ENCODE measurements at regions not wholly inside any gene's neighbourhood (a gene's known extent, or its start where the extent isn't known, plus 50 kb on each side); places are given as distances from the start of the nearest gene placed in this dataset.
"Not testable (repeated sequence)": the region's sequence is repeated elsewhere in the genome, so short reads cannot be mapped to it uniquely, and the experiment has no call there.

- H4K20me1 ChIP-seq (ENCODE audit: insufficient read depth, low read length), result no peaks in the 10 kb centered on the region
- no peak overlapping the region for H3K4me2 ChIP-seq (ENCODE audit: low read depth, low read length)
- no peaks in the 10 kb centered on the region for H3K9me2 ChIP-seq (replicated peaks; ENCODE audit: insufficient read depth, low read length)
- no peaks in the 10 kb centered on the region for H3K27me3 ChIP-seq (replicated peaks; ENCODE audit: insufficient read depth, low read length)
- no peaks in the 10 kb centered on the region for H3K9me3 ChIP-seq (replicated peaks; ENCODE audit: insufficient read depth, low read length)
- no peak overlapping the region for H3K9ac ChIP-seq (ENCODE audit: low read length)
- H3K79me2 ChIP-seq (ENCODE audit: low read length), result no peaks in the 10 kb centered on the region
- H3K4me1 ChIP-seq (ENCODE audit: low read length), result no peaks in the 10 kb centered on the region
- no peak overlapping the region for H3K4me3 ChIP-seq (ENCODE audit: low read length)
- H3K36me3 ChIP-seq (replicated peaks; ENCODE audit: insufficient read depth, low read length), result no peaks in the 10 kb centered on the region
- no peaks in the 10 kb centered on the region for H3F3A ChIP-seq (ENCODE audit: insufficient read depth, low read length)
- TF ChIP-seq EZH2 (optimal IDR thresholded peaks at IDR 0.05; ENCODE audit: low read depth, low read length), result no peak
- TF ChIP-seq CTCF (IDR thresholded peaks at IDR 0.05; ENCODE audit: low read length), result no peak
- TF ChIP-seq EZH2phosphoT487 (IDR thresholded peaks at IDR 0.05; ENCODE audit: low read length), result no peak
- no peak overlapping the region for H2AFZ ChIP-seq (ENCODE audit: low read length)
- no peak overlapping the region for H3K27ac ChIP-seq (ENCODE audit: low read length)
- no peak for DNase-seq
Observed at GRCh38 chr3:27554706-27555105, 70.5 kb upstream of the SLC4A7 start.

GRCh38 chr3:27553886-27554540 is 69.8 kb upstream of the SLC4A7 start:
- H4K20me1 ChIP-seq (ENCODE audit: insufficient read depth, low read length), result no peaks in the 10 kb centered on the region
- no peaks in the 10 kb centered on the region for H3K36me3 ChIP-seq (replicated peaks; ENCODE audit: insufficient read depth, low read length)
- no peak overlapping the region for H3K9ac ChIP-seq (ENCODE audit: low read length)
- H3F3A ChIP-seq (ENCODE audit: insufficient read depth, low read length), result no peaks in the 10 kb centered on the region
- no peak overlapping the region for H3K4me3 ChIP-seq (ENCODE audit: low read length)
- no peaks in the 10 kb centered on the region for H3K79me2 ChIP-seq (ENCODE audit: low read length)
- H3K9me3 ChIP-seq (replicated peaks; ENCODE audit: insufficient read depth, low read length), result no peaks in the 10 kb centered on the region
- no peak overlapping the region for H3K4me2 ChIP-seq (ENCODE audit: low read depth, low read length)
- no peaks in the 10 kb centered on the region for H3K9me2 ChIP-seq (replicated peaks; ENCODE audit: insufficient read depth, low read length)
- H3K4me1 ChIP-seq (ENCODE audit: low read length), result no peaks in the 10 kb centered on the region
- no peak for DNase-seq
- no peak overlapping the region for H2AFZ ChIP-seq (ENCODE audit: low read length)
- no peak for TF ChIP-seq EZH2phosphoT487 (IDR thresholded peaks at IDR 0.05; ENCODE audit: low read length)
- TF ChIP-seq CTCF (IDR thresholded peaks at IDR 0.05; ENCODE audit: low read length), result no peak
- no peak for TF ChIP-seq EZH2 (optimal IDR thresholded peaks at IDR 0.05; ENCODE audit: low read depth, low read length)
- H3K27me3 ChIP-seq (replicated peaks; ENCODE audit: insufficient read depth, low read length), result no peaks in the 10 kb centered on the region
- H3K27ac ChIP-seq (ENCODE audit: low read length), result no peak overlapping the region

GRCh38 chr3:27552708-27553107 is 68.5 kb upstream of the SLC4A7 start:
- not testable (repeated sequence) for H3K4me2 ChIP-seq (ENCODE audit: low read depth, low read length); H3K4me3 ChIP-seq (ENCODE audit: low read length); H3K9me2 ChIP-seq (replicated peaks; ENCODE audit: insufficient read depth, low read length); H3K27me3 ChIP-seq (replicated peaks; ENCODE audit: insufficient read depth, low read length); H3K4me1 ChIP-seq (ENCODE audit: low read length); DNase-seq; H3K9ac ChIP-seq (ENCODE audit: low read length); H3K9me3 ChIP-seq (replicated peaks; ENCODE audit: insufficient read depth, low read length); H2AFZ ChIP-seq (ENCODE audit: low read length); H4K20me1 ChIP-seq (ENCODE audit: insufficient read depth, low read length); H3K27ac ChIP-seq (ENCODE audit: low read length); H3K36me3 ChIP-seq (replicated peaks; ENCODE audit: insufficient read depth, low read length); H3F3A ChIP-seq (ENCODE audit: insufficient read depth, low read length); H3K79me2 ChIP-seq (ENCODE audit: low read length)

GRCh38 chr3:27551413-27551812 is 67.2 kb upstream of the SLC4A7 start:
- H3K36me3 ChIP-seq (replicated peaks; ENCODE audit: insufficient read depth, low read length); H2AFZ ChIP-seq (ENCODE audit: low read length); H3K27me3 ChIP-seq (replicated peaks; ENCODE audit: insufficient read depth, low read length); H3K27ac ChIP-seq (ENCODE audit: low read length); H3K4me3 ChIP-seq (ENCODE audit: low read length); H3K4me1 ChIP-seq (ENCODE audit: low read length); H3K9me3 ChIP-seq (replicated peaks; ENCODE audit: insufficient read depth, low read length); H3K9me2 ChIP-seq (replicated peaks; ENCODE audit: insufficient read depth, low read length); H3K4me2 ChIP-seq (ENCODE audit: low read depth, low read length); H3K79me2 ChIP-seq (ENCODE audit: low read length); H4K20me1 ChIP-seq (ENCODE audit: insufficient read depth, low read length); H3K9ac ChIP-seq (ENCODE audit: low read length); DNase-seq; H3F3A ChIP-seq (ENCODE audit: insufficient read depth, low read length): not testable (repeated sequence)

Data from MM.1S (cell line).